ENCODE measurements at regions not wholly inside any gene's neighbourhood (a gene's known extent, or its start where the extent isn't known, plus 50 kb on each side); places are given as distances from the start of the nearest gene placed in this dataset.

- TF ChIP-seq, protein P1, sequence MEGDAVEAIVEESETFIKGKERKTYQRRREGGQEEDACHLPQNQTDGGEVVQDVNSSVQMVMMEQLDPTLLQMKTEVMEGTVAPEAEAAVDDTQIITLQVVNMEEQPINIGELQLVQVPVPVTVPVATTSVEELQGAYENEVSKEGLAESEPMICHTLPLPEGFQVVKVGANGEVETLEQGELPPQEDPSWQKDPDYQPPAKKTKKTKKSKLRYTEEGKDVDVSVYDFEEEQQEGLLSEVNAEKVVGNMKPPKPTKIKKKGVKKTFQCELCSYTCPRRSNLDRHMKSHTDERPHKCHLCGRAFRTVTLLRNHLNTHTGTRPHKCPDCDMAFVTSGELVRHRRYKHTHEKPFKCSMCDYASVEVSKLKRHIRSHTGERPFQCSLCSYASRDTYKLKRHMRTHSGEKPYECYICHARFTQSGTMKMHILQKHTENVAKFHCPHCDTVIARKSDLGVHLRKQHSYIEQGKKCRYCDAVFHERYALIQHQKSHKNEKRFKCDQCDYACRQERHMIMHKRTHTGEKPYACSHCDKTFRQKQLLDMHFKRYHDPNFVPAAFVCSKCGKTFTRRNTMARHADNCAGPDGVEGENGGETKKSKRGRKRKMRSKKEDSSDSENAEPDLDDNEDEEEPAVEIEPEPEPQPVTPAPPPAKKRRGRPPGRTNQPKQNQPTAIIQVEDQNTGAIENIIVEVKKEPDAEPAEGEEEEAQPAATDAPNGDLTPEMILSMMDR (IDR thresholded peaks at IDR 0.05; ENCODE audit: insufficient read depth, low read length): no peak
- TF ChIP-seq POLR2AphosphoS5 (IDR thresholded peaks at IDR 0.05; ENCODE audit: low read depth): no peak
These were observed 235.6 kb upstream of the TUSC1 start for GRCh38 chr9:25913806-25914205.
